DMS 273 (cell line): ENCODE measurements at regions not wholly inside any gene's neighbourhood (a gene's known extent, or its start where the extent isn't known, plus 50 kb on each side); places are given as distances from the start of the nearest gene placed in this dataset.

Experiments used
- DNase-seq: peaks from one replicate; lab custom pipeline; 2025; ENCODE audit not compliant: unreplicated experiment; lab: John Stamatoyannopoulos, UW

DNA sequence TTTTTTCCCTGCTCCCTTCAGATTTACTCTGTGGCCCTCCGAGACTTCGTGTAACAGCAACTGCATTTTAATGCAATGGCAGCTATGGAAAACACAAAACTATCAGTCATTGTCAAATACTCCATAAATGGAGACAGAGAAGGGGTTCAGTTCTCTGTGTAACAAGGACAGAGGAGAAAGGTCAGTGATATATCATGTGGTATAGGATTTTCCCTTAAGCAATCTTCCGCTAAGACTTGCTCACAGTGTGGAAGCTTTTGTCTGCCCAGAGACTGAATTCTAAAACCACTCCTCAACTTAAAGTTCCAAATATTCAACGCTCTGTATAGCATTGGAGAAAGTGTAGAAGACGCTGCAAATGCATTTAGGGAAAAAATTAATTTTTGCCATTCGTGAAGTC, 111.3 kb upstream of the EDNRB start:
- DNase-seq: no peak

DNA sequence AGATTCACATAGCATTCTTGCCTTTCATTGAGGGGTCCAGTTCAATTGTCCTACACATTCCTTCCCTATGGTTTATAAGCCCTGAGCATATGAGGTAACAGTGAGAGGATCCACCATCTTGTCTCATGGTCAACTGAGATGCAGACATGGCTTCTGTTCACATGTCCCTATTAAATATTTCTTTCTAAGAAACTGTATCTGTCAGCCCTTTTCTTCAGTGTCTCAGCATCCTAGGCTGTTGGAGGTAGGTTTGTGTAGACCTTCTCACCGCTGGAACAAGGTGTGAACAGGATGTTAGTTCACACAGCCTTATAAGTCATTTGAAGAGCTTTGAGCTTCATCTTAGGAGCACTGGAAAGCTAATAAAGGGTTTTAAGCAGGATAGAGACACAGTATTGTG, 110.3 kb upstream of the EDNRB start:
- no peak for DNase-seq

DNA sequence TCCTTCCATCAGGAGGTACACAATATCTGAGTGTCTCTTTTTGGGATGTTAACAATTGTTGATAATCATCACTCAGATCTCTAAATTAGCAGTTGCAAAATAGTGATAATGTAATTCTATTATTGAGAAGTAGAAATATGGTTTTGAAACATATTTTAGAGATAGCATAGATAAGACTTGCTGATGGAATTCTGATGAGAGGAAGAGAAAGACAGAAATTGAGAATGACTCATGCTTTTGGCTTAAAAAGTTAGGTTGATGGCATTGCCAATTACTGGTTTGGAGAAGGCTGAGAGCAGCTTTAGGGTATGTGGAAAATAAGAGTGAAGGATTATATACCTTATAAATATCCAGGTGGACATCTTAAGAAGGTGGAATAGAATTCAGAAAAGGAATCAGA, 106.4 kb upstream of the EDNRB start:
- DNase-seq: no peak

DNA sequence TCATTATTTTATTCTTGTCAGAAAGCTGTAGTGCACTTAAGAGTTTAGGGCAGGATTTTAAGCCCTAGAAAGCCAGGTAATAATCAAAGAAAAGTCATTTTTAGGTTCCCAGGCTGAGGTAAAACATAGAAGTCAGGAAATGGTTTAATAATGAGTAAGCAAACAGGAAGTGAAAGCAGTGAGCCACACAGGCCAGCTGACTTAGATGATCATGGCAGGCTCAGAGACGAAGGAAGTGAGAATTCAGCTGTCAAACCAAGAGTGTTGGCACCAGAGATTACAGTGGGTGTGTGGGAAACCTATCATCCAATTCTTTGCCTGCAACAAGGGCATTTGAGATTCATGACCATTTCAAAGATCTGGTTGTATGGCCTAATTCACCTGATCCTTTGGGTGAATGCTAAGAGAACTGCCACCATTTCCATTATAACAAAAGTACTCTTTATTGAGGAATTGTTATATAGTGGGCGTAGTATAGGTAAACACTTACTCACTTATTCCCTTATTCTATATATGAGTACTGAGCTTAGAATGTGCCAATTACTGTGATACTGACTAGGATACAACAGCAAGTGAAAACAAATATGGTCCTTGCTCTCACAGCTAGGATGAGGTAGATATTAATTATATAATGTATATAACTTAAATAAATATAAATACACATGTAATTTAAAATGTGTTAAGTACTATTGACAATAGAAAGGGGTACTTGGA, 103.7 kb upstream of the EDNRB start:
- no peak for DNase-seq

DNA sequence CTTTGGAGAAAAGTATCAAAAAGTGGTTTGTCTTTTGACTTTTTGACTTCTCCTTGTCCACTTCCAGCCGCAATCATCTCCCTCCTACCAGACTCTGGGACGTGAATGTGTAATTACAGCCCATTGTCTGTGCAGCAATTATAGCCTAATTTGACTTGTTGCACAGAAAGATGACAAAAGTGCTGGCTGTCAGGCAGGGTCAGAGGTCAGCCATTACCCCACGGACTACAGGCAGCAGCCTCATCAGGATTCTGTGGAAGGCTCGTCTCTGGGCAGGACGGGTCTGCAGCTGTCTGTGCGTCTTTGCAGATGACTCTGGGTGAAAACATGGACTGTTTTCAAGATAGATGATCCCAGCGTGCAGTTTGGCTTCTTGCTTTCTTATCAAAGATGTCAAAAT, 102.2 kb upstream of the EDNRB start:
- DNase-seq: no peak

DNA sequence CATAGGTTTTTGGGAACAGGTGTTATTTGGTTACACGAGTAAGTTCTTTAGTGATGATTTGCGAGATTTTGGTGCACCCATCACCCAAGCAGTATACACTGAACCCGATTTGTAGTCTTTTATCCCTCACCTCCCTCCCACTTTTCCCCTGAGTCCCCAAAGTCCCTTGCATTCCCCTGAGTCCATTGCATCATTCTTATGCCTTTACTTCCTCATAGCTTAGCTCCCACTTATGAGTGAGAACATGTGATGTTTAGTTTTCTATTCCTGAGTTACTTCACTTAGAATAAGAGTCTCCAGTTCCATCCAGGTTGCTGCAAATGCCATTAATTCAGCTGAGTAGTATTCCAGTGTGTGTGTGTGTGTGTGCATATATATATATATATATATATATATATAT, 97.2 kb upstream of the EDNRB start:
- no peak for DNase-seq

DNA sequence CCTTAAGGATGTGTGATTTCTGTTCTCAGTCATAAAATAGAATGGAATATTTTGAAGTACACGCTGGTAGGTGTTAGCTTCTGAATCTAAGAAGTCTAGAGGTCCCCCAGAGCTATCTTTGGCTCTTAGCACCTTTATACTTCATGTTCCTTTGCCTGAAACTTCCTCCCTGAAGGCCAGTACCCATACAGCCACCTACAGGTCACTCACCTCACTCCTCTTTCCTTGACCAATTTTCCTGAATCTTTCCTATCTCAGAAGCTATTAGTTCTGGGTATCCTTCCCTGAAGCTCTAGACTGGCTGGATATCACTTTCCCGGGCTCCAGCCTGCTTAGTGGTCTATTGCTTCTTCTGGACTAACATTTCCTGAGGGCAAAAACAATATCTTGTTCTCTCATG, 93.4 kb upstream of the EDNRB start:
- no peak for DNase-seq

DNA sequence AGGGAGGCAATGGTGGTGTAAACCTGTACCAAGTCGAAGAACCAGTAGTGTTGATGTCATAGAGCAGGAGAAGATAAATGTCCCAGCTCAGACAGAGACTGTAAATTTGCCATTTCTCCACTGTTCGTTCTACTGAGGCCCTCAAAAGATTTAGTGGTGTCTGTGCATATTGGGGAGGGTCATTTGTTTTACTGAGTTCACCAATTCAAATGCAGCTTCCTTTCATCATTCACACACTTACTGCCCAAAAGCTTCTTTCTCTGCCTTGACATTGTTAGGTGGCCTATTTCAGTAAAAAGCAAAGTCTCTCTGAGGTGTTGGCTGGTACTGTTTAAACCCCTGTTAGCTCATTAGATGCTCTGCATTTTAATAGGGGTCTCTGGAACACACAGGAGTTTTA, 86.2 kb upstream of the EDNRB start:
- DNase-seq: no peak

DNA sequence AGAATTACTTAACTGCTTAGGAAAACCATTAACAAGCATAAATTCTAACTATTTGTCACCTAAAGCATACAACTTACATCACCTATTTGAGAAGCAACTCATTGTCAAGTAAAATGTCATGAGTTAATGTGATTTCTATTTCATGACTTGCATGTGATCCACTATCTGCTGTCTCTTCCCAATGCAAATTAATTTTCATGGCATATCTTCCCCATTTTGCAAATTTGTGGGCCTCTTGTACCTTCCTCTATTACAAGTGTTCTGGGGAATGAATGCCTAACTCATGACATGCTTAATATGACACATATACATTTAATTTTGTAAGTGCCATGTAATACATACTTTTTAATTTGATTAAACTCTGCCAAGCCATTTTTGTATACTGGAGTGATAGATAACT, 81.1 kb upstream of the EDNRB start:
- no peak for DNase-seq

DNA sequence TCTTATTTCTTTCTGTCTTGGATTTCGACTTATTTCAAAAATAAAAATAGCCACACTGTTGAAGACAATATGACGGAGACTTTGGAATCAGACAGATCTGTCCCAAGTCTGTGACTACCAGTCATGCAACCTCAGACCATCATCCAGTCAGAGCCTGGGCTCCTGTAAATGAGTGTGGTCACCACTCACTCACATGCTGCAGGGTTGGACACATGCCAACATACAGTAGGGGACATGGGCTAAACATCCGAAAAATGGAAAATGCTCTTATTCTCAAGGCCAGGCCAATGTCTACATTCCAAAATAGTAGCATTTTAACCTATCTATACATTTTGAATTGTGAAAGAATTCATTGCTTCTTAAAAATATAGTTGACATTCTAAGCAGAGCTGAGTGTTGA, 75.5 kb upstream of the EDNRB start:
- DNase-seq: no peak

DNA sequence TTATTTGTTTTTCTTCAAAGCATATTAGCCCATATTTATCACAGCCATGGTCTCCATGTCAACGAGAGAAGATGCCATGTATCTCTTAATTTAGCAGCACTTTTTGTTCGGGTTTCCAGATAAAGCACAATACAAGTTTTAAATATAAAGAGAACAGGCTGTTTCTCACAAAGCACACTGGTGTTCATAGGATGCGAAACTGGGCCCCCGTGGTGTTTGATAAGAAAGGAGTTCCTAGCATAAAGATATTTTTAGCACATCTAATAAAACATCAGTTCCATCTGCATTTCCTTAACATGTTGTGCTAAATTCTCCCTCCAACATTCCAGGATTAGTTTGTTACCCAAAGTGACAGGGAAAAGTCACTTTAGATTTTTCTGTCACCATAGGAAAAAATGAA, 72.4 kb upstream of the EDNRB start:
- no peak for DNase-seq

DNA sequence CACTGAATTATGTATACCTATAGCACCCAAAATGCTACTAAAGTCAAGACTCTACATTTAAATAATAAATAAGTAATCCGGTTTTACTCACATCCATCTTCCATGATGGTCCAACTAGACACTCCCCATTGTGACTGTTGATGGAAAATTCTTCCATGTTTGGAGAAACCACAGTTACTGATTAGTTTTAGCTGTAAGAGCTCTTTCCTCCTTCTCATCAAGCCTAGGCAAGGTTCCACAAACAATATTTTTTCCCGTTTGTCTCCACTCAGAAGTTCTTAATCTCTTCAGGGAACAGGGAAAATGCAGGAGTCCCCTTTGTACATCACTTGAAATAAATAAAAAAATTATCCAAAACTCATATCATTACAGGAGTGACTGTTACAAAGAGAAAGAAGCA, 70.7 kb upstream of the EDNRB start:
- DNase-seq: no peak

DNA sequence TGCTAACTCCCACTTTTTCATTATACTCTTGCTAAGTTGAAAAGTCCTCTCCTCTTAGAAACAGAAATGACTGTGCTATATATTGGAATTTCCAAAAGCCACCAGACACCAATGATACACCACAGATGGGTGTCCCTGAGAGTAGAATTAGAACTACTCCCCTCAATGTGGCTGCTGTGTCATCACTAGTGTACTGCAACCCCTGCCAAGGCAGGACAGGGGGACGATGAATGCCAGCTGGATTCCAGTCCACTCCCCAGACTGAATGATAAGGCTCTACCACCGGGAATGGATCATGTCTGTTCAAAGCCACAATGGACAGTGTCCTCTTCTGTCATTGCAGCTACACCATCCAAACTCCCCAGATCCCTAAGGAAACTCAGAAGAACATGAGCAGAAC, 69.7 kb upstream of the EDNRB start:
- no peak for DNase-seq

DNA sequence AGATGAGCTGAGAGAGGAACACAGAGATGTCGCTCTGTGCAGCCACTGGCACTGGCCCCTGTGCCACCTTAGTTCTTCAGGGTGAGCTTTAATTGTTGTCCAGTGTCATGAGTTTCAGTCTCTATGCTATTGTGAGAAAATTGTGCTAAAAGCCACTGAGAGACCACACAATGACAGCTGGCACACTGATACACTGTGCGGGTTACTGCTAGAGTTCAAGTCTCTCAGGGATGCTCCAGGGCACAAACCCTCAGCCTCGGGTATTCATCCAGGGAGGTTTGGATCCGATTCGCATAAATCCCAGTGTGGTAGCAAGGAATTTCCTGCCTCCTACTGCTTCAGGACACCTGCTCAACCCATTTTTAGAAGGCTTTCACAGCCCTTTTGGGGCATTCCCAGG, 68.1 kb upstream of the EDNRB start:
- no peak for DNase-seq

DNA sequence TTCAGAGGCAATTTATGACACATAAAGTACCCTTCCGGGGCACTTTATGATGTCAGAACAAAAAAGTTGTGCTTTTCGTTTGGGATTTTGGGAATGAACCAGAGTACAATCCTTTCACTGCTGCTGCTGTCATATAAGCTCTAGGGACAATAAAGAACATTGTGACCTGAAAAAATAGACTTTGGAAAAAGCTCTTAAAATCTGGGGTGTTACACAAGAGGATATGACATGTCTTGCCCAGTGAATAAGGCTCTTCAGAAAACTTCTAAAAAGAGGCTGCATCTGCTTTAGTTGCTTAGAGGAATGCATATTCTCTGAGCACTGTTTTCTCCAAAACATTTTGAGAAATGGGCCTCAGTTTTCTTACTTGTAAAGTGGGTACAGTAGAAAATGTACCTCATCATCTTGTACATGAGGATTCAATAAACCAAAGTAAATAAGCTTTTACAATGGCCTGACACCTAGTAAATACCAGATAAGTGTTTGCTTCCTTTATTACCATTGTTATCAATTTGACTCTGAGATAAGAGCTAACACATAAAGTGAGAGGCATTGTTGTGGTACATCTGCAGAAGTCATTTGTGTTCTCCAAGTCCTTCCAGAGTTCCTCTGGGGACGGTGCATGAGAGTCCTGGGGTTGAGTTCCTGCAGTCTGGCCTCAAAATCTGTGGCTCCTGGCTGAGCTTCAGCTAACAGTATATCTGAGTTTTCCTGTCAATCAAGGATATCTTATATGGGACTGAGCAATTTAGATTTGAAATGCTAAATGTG, 67.4 kb upstream of the EDNRB start:
- no peak for DNase-seq

DNA sequence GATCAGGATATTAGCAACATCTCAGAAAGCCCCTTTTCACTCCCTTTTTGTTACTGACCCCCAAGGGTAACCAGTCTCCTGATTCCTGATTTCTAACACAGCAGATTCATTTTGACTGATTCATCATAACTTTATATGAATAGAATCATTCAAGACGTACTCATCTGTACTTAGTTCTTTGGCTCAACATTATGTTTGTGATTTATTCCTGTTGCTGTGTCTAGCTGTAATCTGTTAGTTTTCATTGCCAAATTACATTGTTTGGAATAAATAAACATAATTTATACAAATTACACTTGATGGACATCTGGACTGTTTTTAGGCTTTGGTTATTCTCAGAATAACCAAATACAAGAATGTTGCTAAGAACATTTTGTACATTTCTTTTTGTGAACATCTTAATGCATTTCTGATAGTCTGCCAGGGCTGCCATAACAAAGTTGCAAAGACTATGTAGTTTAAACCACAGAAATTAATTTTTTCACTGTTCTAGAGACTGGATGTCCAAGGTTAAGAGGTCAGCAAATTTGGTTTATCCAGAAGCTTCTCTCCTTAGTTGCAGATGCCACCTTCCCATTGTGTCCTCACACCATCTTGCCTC, 62.8 kb upstream of the EDNRB start:
- DNase-seq: no peak

DNA sequence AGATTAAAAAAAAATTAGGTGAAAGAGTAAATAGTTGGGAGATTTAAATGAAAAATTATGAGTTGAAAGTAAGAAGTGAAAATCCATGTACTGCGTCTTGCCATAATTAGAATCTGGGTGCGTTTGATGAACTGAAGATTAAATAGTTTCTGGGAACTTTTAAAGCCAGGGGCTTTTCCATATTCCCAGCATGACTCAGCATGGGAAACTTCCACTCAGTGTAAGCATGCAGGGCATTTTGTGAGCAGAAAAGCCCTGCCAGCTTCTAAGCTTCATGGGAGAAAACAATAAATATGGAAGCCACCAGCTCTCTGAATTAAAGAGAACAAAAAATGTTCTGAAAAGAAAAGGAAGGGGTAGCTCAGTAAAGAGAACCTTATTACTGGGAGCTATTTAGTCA, 62.0 kb upstream of the EDNRB start:
- peak; percentile 0 for DNase-seq

DNA sequence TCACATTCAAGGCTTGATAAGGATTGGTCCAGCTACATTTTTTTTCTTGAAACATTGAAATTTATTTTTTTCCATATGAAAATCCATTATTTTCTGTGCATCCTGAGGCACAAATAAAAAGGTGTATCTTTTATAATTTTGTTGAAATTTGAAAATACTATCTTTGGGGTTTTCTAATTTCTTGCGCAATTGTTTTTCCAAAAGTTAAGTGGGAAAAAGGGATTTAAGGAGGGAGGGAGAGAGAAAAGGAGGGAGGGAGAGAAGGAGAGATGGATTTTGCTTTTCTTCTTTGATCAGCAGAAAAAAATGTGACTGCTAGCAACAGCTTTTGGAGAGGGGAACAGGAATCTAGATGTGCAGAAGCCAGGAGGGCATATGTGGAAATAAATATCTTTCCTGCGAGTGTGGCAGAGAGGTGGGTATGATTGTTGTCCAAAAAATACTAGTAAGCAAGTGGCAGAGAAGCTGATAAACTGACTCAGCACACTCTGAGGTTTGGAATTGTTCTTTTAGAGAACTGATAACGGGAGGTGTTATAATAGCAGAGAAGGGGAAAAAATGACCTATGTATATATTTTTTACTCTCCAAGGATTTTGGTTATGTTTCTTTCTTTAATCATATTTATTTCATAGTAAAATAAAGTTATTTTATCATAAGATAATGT, 61.2 kb upstream of the EDNRB start:
- no peak for DNase-seq

DNA sequence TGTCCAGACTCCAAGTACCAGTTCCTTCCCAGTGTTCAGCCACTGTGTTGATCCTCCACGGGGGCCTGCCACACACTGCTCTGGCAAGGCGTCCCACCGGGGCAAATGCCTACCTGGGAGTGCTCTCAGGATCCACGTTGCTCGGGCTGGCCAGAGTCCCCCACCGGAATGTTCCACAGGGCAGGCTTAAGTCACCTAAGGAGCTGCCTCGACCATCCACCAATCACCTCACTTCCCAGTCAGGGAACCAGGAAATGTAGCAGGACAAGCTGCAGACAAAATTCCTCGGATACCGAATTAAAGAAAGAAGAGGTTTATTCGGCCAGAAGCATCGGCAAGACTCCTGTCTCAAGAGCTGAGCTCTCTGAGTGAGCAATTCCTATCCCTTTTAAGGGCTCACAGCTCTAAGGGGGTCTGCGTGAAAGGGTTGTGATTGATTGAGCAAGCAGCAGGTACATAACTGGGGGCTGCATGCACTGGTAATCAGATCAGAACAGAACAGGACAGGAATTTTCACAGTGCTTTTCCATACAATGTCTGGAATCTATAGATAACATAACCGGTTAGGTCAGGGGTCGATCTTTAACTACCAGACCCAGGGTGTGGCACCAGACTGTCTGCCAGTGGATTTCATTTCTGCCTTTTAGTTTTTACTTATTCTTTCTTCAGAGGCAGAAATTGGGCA, 56.9 kb upstream of the EDNRB start:
- DNase-seq: no peak

DNA sequence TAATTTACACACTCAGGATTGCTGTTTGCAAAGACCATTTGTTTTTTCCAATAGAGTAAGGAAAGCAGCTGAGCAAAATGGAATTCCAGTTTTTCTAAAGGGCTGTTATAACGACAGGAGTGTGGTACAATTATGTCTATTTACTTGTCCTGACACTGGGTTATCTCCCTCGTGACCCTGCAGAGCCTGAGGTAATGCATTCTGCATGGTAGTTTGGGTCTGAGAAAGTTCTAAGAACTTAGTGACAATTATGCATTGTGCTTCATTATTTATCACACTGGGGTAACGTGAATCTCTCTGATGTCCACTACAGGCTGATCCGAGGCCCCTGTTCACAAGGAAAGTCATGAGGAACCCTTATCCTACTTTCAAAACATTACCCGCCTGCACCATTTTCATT, 50.7 kb upstream of the EDNRB start:
- no peak for DNase-seq
